ENCODE measurements at regions not wholly inside any gene's neighbourhood (a gene's known extent, or its start where the extent isn't known, plus 50 kb on each side); places are given as distances from the start of the nearest gene placed in this dataset.

GRCh38 chr3:86464180-86464579 lies 526.8 kb downstream of the VGLL3 start:
- no peak for TF ChIP-seq CTCF (IDR thresholded peaks at IDR 0.05)
- no peak for TF ChIP-seq SIN3A (IDR thresholded peaks at IDR 0.05; ENCODE audit: borderline replicate concordance, insufficient read depth, low read depth, low read length)
- no peak for TF ChIP-seq POLR2AphosphoS5 (IDR thresholded peaks at IDR 0.05; ENCODE audit: low read depth, low read length)

Data from Panc1 (cell line).